ENCODE measurements at regions not wholly inside any gene's neighbourhood (a gene's known extent, or its start where the extent isn't known, plus 50 kb on each side); places are given as distances from the start of the nearest gene placed in this dataset.

DNA sequence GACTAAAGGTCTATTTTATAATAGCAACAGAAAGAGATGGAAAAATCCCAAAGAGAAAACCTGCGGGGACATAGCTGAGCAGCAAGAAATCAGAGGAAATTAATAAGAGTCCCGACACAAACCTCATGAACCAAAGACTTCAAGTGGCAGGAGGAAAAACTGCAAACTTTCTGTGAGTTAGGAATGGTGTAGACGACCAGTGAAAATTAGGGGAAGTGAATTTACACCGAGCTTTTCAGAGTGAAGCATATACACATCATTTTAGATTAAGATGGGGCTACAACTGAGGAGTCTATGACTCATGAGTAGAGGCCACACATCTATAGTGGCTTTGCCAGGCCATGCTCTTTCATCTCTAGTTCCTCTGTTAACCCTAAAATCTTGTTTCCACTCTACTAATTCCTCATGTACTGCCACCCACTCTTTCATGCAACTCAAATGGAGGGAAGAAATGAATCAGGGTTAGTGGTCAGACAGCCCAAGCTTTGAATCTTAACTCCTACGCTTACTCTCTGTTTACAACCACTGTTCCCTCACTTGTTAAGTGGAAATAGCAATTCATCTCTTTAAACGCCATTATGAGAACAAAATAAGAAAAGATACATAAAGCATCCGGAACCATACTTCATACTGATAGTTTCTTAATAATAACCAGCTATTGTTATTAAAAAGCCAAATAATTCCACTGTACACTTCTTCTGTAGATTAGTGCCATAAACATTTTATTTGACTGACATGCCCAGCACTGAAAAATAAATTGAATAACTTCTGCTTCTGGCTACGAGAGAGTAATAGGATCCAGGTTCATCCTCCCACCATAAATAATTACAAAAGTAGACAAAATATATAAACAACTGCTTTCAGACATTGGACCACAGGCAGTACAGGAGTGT lies 219.3 kb downstream of the RMST start:
- TF ChIP-seq, protein P1, sequence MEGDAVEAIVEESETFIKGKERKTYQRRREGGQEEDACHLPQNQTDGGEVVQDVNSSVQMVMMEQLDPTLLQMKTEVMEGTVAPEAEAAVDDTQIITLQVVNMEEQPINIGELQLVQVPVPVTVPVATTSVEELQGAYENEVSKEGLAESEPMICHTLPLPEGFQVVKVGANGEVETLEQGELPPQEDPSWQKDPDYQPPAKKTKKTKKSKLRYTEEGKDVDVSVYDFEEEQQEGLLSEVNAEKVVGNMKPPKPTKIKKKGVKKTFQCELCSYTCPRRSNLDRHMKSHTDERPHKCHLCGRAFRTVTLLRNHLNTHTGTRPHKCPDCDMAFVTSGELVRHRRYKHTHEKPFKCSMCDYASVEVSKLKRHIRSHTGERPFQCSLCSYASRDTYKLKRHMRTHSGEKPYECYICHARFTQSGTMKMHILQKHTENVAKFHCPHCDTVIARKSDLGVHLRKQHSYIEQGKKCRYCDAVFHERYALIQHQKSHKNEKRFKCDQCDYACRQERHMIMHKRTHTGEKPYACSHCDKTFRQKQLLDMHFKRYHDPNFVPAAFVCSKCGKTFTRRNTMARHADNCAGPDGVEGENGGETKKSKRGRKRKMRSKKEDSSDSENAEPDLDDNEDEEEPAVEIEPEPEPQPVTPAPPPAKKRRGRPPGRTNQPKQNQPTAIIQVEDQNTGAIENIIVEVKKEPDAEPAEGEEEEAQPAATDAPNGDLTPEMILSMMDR (IDR thresholded peaks at IDR 0.05; ENCODE audit: insufficient read depth, low read length, missing control alignments), result no peak
- CTCF ChIA-PET, result no interaction called here
- H3K4me3 ChIP-seq (ENCODE audit: low read depth, low read length), result no peak overlapping the region
- POLR2A ChIA-PET, result no interaction called here
- DNase-seq (ENCODE audit: low read depth, low spot score), result no peak

DNA sequence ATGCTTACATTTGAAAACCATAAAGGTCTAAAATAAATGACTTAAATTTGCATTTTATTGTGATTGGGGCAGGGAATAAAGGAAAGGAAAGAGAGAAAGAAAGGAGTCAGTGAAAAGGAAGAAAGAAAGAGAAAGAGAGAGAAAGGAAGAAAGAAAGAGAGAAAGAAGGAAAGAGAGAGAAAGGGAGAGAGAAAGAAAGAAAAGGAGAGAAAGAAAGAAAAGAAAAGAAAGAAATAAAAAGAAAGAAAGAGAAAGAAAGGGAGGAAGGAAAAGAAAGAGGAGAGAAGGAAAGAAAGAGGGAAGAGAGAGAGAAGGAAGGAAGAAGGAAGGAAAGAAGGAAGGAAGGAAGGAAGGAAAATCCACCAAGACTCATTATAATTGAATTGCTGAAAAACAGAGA lies 222.8 kb downstream of the RMST start:
- POLR2A ChIA-PET, result no interaction called here
- DNase-seq (ENCODE audit: low read depth, low spot score), result no peak
- TF ChIP-seq, protein P1 (IDR thresholded peaks at IDR 0.05; ENCODE audit: insufficient read depth, low read length, missing control alignments), result no peak

DNA sequence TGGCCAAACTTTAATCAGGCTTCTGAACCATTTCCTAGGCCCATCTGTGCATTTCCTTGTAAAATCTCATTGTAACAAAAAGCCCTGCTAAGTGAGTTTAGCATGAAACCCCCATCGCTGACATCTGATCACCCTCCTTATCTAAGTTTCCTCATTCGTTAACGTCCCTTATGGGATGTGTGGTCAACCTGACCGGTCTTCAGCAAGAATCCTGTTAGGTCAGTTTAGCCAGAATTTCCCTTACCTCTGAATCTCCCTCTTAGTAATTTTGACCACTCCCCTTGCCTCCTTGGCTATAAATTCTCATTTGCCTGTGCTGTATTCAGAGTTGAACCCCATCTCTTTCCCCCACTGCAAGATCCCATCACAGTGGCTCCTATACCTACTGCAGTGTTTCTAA lies 239.3 kb downstream of the RMST start:
- no peak overlapping the region for H3K4me3 ChIP-seq (ENCODE audit: low read depth, low read length)
- CTCF ChIA-PET, result no interaction called here
- DNase-seq (ENCODE audit: low read depth, low spot score), result no peak
- POLR2A ChIA-PET, result no interaction called here
- TF ChIP-seq, protein P1 (IDR thresholded peaks at IDR 0.05; ENCODE audit: insufficient read depth, low read length, missing control alignments), result no peak

More for the DNA sequence above, 222.8 kb downstream of the RMST start:
- no peak overlapping the region for H3K4me3 ChIP-seq (ENCODE audit: low read depth, low read length)
- CTCF ChIA-PET, result no interaction called here

DNA sequence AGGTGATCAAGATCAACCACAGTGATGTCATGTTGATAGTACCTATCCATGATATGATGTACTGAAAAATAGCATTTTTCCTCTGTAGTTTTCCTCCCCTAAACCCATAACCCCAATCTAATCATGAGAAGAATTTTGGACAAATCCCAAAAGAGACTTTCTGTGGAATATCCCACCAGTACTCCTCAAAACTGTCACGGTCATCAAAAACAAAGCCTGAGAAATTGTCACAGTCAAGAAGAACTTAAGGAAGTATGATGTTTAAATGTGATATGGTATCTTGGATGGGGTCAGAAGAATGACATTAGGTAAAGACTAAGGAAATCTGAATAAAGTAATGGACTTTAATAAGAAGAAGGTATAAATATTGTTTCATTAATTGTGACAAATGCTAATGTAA lies 248.8 kb downstream of the RMST start:
- DNase-seq (ENCODE audit: low read depth, low spot score), result no peak
- ChIA-PET POLR2A (no interaction called here), CTCF (no interaction called here)
- no peak overlapping the region for H3K4me3 ChIP-seq (ENCODE audit: low read depth, low read length)
- TF ChIP-seq, protein P1 (IDR thresholded peaks at IDR 0.05; ENCODE audit: insufficient read depth, low read length, missing control alignments), result no peak

GRCh38 chr12:97713270-97713669 lies 250.7 kb downstream of the RMST start:
- ChIA-PET POLR2A (no interaction called here), CTCF (no interaction called here)
- TF ChIP-seq, protein P1 (IDR thresholded peaks at IDR 0.05; ENCODE audit: insufficient read depth, low read length, missing control alignments), result no peak
- no peak for DNase-seq (ENCODE audit: low read depth, low spot score)
- no peak overlapping the region for H3K4me3 ChIP-seq (ENCODE audit: low read depth, low read length)

DNA sequence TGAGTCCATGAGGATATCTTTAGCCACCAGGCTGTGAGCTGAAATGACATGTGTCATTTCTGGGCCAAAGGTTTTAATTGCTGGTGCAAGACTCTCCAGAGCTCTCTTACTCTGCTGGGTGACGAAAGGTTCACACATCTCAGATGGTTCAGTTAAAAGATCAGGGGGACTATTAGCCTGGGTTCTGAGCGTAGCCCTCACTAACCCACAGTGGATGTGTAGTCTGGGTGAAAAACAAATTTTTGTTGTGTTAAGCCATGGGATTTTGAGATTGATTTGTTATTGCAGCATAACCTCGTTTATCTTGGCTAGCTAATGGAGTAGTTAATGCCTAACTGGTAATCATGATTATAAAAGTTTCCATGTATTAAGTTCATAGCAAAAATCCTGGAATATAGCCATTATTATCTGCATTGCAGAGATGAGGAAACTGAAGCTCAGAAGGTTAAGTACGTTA lies 251.5 kb downstream of the RMST start:
- DNase-seq (ENCODE audit: low read depth, low spot score), result no peak
- ChIA-PET CTCF (no interaction called here), POLR2A (no interaction called here)

More for the DNA sequence above, 251.5 kb downstream of the RMST start:
- TF ChIP-seq, protein P1 (IDR thresholded peaks at IDR 0.05; ENCODE audit: insufficient read depth, low read length, missing control alignments), result no peak
- no peak overlapping the region for H3K4me3 ChIP-seq (ENCODE audit: low read depth, low read length)

Data from AG04449 (cell line).